KMS-11 (cell line): ENCODE measurements at regions not wholly inside any gene's neighbourhood (a gene's known extent, or its start where the extent isn't known, plus 50 kb on each side); places are given as distances from the start of the nearest gene placed in this dataset.

Experiments
- H2AFZ ChIP-seq: fragments of 200-600 bp; sonication (generic); 2 replicates; pipeline ENCODE4 v1.6.1; 2016; ENCODE audit warnings: antibody characterized with exemption, mixed run types, low read depth
- H3K27ac ChIP-seq: fragments of 200-600 bp; sonication (generic); 2 replicates; pipeline ENCODE4 v1.6.1; 2016; ENCODE audit warnings: mild to moderate bottlenecking, mixed run types
- H3K27me3 ChIP-seq: fragments of 200-600 bp; sonication (generic); 2 replicates; pipeline ENCODE4 v1.6.1; 2017; ENCODE audit warnings: mild to moderate bottlenecking, low read depth, mixed run types, moderate library complexity; ENCODE audit not compliant: insufficient read depth
- H3K36me3 ChIP-seq: fragments of 200-600 bp; sonication (generic); 2 replicates; pipeline ENCODE4 v1.6.1; 2017; ENCODE audit warnings: mild to moderate bottlenecking, mixed run types; ENCODE audit not compliant: insufficient read depth
- H3K4me1 ChIP-seq: fragments of 200-600 bp; sonication (generic); 2 replicates; pipeline ENCODE4 v1.6.1; 2016; ENCODE audit warnings: mild to moderate bottlenecking, low read depth, mixed run types; ENCODE audit not compliant: poor library complexity, severe bottlenecking
- H3K4me2 ChIP-seq: fragments of 200-600 bp; sonication (generic); 2 replicates; pipeline ENCODE4 v1.7.0; 2016; ENCODE audit warnings: mild to moderate bottlenecking, mixed run types
- H3K4me3 ChIP-seq: fragments of 200-600 bp; sonication (generic); IDR thresholded peaks from 2 replicates; pipeline ENCODE4 v1.6.1; 2017; ENCODE audit warnings: low read depth, low read length, mixed read lengths; ENCODE audit not compliant: insufficient read depth
- H3K79me2 ChIP-seq: fragments of 200-600 bp; sonication (generic); 2 replicates; pipeline ENCODE4 v1.6.1; 2016; ENCODE audit warnings: low read depth, mixed run types; ENCODE audit not compliant: insufficient read depth
- H3K9ac ChIP-seq: fragments of 200-600 bp; sonication (generic); 2 replicates; pipeline ENCODE4 v1.6.1; 2016; ENCODE audit warnings: mild to moderate bottlenecking, mixed run types
- H4K20me1 ChIP-seq: fragments of 200-600 bp; sonication (generic); 2 replicates; pipeline ENCODE4 v1.6.1; 2016; ENCODE audit warnings: mild to moderate bottlenecking, mixed run types; ENCODE audit not compliant: insufficient read depth
- CTCF ChIP-seq: fragments of 200-600 bp; sonication (generic); conservative IDR thresholded peaks from 2 replicates; pipeline ENCODE4 v1.6.1; 2017; ENCODE audit warnings: low read depth, mild to moderate bottlenecking, antibody characterized with exemption, low read length, moderate library complexity, mixed read lengths

- no peak for TF ChIP-seq CTCF
- Histone ChIP-seq H4K20me1 (no peaks in the 10 kb centered on the region), H3K4me2 (no peak overlapping the region), H3K27ac (no peak overlapping the region), H3K79me2 (no peaks in the 10 kb centered on the region), H3K4me1 (peaks cover 9% of the 10 kb centered on the region), H2AFZ (no peak overlapping the region), H3K4me3 (no peak overlapping the region), H3K9ac (no peak overlapping the region), H3K27me3 (no peaks in the 10 kb centered on the region), H3K36me3 (no peaks in the 10 kb centered on the region)
Observed at GRCh38 chr1:195495720-195496635, 1112.3 kb downstream of the KCNT2 start.

GRCh38 chr1:195482137-195482536 is 1126.1 kb downstream of the KCNT2 start:
- H3K4me3 ChIP-seq: no peak overlapping the region
- H2AFZ ChIP-seq: no peak overlapping the region
- H3K36me3 ChIP-seq: no peaks in the 10 kb centered on the region
- no peak overlapping the region for H3K27ac ChIP-seq
- TF ChIP-seq CTCF: no peak
- no peaks in the 10 kb centered on the region for H3K4me1 ChIP-seq
- no peak overlapping the region for H3K4me2 ChIP-seq
- H3K79me2 ChIP-seq: no peaks in the 10 kb centered on the region
- H3K9ac ChIP-seq: no peak overlapping the region
- no peaks in the 10 kb centered on the region for H3K27me3 ChIP-seq
- no peaks in the 10 kb centered on the region for H4K20me1 ChIP-seq

GRCh38 chr1:195481293-195481692 is 1126.9 kb downstream of the KCNT2 start:
- Histone ChIP-seq H3K9ac (no peak overlapping the region), H3K27ac (no peak overlapping the region), H3K27me3 (no peaks in the 10 kb centered on the region), H3K4me3 (no peak overlapping the region), H3K4me1 (no peaks in the 10 kb centered on the region), H2AFZ (no peak overlapping the region), H3K4me2 (no peak overlapping the region), H4K20me1 (no peaks in the 10 kb centered on the region), H3K79me2 (no peaks in the 10 kb centered on the region), H3K36me3 (no peaks in the 10 kb centered on the region)
- no peak for TF ChIP-seq CTCF

- Histone ChIP-seq H3K27me3 (no peaks in the 10 kb centered on the region), H2AFZ (no peak overlapping the region), H3K36me3 (no peaks in the 10 kb centered on the region), H3K9ac (no peak overlapping the region), H3K27ac (no peak overlapping the region), H3K4me2 (no peak overlapping the region), H3K4me3 (no peak overlapping the region), H3K4me1 (no peaks in the 10 kb centered on the region), H4K20me1 (no peaks in the 10 kb centered on the region), H3K79me2 (no peaks in the 10 kb centered on the region)
- no peak for TF ChIP-seq CTCF
Observed at GRCh38 chr1:195475568-195475967, 1132.7 kb downstream of the KCNT2 start.
